ENCODE measurements at regions not wholly inside any gene's neighbourhood (a gene's known extent, or its start where the extent isn't known, plus 50 kb on each side); places are given as distances from the start of the nearest gene placed in this dataset.

DNA sequence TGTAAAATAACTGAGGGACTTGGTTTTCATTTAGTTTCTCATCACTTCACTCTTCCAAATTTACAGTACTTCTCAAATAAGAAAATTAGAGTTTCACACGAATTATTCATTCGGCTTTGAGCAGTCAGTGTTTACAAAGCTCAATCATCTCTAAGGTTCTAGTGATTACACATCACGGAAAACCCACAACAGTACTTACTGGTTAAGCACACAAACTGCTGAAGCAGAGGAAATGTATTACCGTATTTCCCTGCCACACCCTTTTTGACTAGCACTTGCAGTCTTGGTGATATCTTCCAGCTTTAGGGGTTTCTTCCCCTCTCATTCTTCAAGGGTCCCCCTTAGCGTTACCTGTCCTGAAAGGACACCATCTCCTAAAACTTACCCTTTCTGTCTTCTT, 164.8 kb upstream of the CDIN1 start (continued):
- TF ChIP-seq, protein P1, sequence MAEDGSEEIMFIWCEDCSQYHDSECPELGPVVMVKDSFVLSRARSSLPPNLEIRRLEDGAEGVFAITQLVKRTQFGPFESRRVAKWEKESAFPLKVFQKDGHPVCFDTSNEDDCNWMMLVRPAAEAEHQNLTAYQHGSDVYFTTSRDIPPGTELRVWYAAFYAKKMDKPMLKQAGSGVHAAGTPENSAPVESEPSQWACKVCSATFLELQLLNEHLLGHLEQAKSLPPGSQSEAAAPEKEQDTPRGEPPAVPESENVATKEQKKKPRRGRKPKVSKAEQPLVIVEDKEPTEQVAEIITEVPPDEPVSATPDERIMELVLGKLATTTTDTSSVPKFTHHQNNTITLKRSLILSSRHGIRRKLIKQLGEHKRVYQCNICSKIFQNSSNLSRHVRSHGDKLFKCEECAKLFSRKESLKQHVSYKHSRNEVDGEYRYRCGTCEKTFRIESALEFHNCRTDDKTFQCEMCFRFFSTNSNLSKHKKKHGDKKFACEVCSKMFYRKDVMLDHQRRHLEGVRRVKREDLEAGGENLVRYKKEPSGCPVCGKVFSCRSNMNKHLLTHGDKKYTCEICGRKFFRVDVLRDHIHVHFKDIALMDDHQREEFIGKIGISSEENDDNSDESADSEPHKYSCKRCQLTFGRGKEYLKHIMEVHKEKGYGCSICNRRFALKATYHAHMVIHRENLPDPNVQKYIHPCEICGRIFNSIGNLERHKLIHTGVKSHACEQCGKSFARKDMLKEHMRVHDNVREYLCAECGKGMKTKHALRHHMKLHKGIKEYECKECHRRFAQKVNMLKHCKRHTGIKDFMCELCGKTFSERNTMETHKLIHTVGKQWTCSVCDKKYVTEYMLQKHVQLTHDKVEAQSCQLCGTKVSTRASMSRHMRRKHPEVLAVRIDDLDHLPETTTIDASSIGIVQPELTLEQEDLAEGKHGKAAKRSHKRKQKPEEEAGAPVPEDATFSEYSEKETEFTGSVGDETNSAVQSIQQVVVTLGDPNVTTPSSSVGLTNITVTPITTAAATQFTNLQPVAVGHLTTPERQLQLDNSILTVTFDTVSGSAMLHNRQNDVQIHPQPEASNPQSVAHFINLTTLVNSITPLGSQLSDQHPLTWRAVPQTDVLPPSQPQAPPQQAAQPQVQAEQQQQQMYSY (CRISPR knock-in tag; IDR thresholded peaks at IDR 0.05) = no peak
- TF ChIP-seq, protein P2, sequence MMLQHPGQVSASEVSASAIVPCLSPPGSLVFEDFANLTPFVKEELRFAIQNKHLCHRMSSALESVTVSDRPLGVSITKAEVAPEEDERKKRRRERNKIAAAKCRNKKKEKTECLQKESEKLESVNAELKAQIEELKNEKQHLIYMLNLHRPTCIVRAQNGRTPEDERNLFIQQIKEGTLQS (IDR thresholded peaks at IDR 0.05; ENCODE audit: borderline replicate concordance, extremely low read depth, low read depth, low read length) = no peak
- TF ChIP-seq, protein P3, sequence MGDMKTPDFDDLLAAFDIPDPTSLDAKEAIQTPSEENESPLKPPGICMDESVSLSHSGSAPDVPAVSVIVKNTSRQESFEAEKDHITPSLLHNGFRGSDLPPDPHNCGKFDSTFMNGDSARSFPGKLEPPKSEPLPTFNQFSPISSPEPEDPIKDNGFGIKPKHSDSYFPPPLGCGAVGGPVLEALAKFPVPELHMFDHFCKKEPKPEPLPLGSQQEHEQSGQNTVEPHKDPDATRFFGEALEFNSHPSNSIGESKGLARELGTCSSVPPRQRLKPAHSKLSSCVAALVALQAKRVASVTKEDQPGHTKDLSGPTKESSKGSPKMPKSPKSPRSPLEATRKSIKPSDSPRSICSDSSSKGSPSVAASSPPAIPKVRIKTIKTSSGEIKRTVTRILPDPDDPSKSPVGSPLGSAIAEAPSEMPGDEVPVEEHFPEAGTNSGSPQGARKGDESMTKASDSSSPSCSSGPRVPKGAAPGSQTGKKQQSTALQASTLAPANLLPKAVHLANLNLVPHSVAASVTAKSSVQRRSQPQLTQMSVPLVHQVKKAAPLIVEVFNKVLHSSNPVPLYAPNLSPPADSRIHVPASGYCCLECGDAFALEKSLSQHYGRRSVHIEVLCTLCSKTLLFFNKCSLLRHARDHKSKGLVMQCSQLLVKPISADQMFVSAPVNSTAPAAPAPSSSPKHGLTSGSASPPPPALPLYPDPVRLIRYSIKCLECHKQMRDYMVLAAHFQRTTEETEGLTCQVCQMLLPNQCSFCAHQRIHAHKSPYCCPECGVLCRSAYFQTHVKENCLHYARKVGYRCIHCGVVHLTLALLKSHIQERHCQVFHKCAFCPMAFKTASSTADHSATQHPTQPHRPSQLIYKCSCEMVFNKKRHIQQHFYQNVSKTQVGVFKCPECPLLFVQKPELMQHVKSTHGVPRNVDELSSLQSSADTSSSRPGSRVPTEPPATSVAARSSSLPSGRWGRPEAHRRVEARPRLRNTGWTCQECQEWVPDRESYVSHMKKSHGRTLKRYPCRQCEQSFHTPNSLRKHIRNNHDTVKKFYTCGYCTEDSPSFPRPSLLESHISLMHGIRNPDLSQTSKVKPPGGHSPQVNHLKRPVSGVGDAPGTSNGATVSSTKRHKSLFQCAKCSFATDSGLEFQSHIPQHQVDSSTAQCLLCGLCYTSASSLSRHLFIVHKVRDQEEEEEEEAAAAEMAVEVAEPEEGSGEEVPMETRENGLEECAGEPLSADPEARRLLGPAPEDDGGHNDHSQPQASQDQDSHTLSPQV (IDR thresholded peaks at IDR 0.05) = no peak
- TF ChIP-seq, protein P4, sequence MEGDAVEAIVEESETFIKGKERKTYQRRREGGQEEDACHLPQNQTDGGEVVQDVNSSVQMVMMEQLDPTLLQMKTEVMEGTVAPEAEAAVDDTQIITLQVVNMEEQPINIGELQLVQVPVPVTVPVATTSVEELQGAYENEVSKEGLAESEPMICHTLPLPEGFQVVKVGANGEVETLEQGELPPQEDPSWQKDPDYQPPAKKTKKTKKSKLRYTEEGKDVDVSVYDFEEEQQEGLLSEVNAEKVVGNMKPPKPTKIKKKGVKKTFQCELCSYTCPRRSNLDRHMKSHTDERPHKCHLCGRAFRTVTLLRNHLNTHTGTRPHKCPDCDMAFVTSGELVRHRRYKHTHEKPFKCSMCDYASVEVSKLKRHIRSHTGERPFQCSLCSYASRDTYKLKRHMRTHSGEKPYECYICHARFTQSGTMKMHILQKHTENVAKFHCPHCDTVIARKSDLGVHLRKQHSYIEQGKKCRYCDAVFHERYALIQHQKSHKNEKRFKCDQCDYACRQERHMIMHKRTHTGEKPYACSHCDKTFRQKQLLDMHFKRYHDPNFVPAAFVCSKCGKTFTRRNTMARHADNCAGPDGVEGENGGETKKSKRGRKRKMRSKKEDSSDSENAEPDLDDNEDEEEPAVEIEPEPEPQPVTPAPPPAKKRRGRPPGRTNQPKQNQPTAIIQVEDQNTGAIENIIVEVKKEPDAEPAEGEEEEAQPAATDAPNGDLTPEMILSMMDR (IDR thresholded peaks at IDR 0.05 in 2 of 3, conservative IDR thresholded peaks at IDR 0.05 in 1 of 3; ENCODE audit: control insufficient read depth in 2 of 3, extremely low read depth in 1 of 3, insufficient read depth in 1 of 3, low read depth in 3 of 3, low read length in 3 of 3) = no peak

Measured in GM12878 (cell line).